GM21515 (cell line): ENCODE measurements at regions not wholly inside any gene's neighbourhood (a gene's known extent, or its start where the extent isn't known, plus 50 kb on each side); places are given as distances from the start of the nearest gene placed in this dataset.
"Not testable (repeated sequence)": the region's sequence is repeated elsewhere in the genome, so short reads cannot be mapped to it uniquely, and the experiment has no call there.

Experiments used
- ATAC-seq: cut with Tn5 transposase; IDR thresholded peaks from one replicate; pipeline ENCODE4 v1.9.1; 2021; ENCODE audit not compliant: unreplicated experiment

DNA sequence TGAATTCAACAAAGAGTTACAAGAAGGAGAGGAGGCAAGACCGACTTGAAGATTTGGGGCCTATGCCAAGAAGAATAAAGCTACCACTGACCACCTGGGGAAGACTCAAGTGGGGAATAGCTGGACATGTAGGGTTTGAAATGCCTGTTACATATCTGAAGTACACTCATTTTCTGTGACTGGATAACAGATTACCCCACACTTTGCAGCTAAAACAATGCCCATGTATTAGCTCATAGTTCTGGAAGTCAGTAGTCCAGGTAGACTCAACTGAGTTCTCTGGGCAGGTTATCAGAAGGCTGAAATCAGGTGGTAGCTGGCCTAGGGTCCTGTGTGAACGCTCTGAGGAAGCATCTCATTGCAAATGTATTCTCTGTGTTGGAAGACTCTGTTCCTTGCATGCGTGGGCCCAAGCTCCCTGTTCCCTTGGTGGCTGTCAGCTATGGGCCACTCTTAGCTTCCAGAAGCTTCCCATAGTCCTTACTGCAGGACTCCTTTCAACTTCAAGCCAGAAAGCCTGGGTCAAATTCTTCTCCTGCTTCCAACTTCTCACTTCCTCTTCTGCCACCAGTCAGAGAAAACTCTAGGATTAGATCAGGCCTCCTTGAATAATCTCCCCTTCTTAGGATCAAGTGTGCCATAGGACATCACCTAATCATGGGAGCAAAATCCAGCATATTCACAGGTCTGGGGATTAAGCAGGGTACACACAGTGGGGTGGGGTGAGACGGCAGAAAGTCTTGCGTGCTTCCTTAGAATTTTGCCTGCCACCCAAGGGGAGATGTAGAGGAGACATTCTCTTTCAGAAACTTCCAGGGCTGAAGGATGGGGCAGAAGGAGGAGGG lies 187.8 kb downstream of the SHQ1 start:
- ATAC-seq: no peak

GRCh38 chr3:72659596-72659995 lies 188.6 kb downstream of the SHQ1 start:
- no peak for ATAC-seq

- no peak for ATAC-seq
These were observed 189.1 kb downstream of the SHQ1 start for GRCh38 chr3:72659188-72659587.

GRCh38 chr3:72658466-72659100 lies 189.7 kb downstream of the SHQ1 start:
- no peak for ATAC-seq

GRCh38 chr3:72657666-72658065 lies 190.6 kb downstream of the SHQ1 start:
- no peak for ATAC-seq

GRCh38 chr3:72655723-72656122 lies 192.5 kb downstream of the SHQ1 start:
- ATAC-seq: no peak

- ATAC-seq: no peak
These were observed 193.1 kb downstream of the SHQ1 start for GRCh38 chr3:72655131-72655551.

DNA sequence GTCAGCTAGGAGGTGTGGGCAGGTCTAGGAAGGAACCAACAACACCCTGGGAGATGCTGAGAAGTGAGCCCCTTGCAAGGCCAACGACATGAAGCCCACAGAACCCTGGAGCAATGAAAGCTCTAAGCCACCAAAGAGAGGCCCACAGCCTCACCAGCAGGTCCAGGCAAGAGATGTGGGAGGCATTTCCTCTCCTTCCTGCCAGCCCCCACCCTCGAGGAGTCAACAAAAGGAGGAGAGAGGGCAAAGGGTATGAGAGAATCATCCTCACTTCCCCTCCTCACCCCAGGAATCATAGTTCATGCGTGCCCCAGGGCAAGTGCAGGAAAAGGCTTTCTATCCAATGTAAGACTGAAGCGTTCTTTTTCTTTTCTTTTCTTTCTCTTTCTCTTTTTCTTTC lies 195.8 kb downstream of the SHQ1 start:
- ATAC-seq: no peak

- ATAC-seq: no peak
These were observed 196.7 kb downstream of the SHQ1 start for GRCh38 chr3:72651498-72651897.

DNA sequence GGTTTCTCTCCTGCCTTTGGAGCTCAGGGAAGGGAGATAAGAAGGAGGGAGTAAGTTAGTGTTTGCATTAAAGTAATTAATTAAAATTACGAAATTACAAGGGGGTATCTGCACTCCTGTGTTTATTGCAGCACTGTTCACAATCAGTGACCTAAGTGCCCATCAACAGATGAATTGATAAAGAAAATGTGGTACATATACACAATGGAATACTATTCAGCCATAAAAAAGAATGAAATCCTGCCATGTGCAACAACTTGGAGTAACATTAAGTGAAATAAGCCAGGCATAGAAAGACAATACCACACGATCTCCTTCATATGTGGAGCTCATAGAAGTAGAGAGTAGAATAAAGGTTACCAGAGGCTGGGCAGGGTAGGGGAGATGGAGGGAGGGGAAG lies 202.0 kb downstream of the SHQ1 start:
- no peak for ATAC-seq

GRCh38 chr3:72643635-72644034 lies 204.6 kb downstream of the SHQ1 start:
- not testable (repeated sequence) for ATAC-seq

DNA sequence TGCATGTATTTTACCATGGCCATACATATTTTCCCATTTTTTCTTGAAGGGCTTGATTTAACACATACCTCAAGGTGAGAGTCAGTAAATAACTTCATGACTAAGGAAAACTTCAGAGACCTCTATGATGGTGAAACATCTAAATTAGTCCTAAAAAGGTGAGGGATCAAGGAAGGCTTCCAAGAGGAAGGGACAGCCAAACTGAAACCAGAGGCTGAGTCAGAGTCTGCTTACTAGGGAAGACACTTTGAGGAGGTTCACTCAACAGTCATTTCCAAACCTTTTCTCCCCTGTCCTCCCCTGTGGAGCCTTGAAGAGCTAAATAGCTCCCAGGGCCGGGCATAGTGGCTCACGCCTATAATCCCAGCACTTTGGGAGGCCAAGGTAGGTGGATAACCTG lies 206.6 kb downstream of the SHQ1 start:
- ATAC-seq: no peak

- no peak for ATAC-seq
These were observed 207.2 kb downstream of the SHQ1 start for GRCh38 chr3:72641072-72641471.

DNA sequence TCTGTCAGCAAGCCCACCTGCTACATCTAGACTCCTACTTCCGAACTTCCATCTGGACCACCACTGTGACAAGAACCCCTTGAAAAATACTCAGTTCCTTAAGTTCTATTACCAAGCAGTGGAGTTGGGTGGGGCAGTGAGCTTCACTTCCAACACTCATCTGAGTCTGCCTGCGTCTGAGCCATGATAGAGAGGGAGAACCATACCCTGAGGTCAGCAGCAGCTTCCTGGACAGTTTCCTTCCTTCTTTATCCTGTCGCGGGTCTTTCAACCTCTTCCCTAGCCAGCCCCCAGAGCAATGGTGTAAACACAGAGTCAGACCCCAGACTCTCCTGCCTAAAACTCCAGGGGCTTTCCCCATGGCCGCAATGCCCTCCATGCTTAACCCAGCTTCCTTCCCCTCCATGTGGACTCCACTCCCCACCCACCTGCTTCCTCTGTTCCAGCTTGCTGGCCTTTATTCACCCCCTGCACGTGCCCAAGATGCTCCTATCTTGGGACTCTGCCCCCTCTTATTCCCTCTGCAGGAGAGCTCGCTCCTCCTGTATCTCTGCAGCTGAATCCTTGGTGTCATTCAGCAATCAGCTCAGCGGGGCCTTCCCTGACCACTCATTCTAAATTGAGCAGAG lies 211.2 kb downstream of the SHQ1 start:
- ATAC-seq: no peak

GRCh38 chr3:72635551-72635950 lies 212.7 kb downstream of the SHQ1 start:
- ATAC-seq: no peak

DNA sequence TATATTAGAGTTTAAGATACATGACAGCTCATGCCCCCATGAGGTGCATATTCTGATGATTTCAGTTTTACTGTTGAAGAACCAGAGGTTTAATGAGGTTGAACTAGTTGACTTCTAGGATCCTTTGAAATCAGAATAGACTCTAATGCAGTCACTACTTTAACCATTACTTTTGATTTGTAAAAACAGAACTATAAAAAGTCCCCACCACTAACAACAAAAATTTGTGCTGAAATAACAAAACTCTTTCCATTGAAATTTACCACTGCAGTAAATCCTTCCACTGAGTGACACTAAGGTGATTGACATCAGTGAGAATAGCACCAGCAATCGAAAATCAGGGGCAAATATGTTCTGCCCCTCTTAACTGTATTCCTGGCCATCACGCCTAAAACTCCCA lies 214.1 kb downstream of the SHQ1 start:
- ATAC-seq: peak; percentile 40

DNA sequence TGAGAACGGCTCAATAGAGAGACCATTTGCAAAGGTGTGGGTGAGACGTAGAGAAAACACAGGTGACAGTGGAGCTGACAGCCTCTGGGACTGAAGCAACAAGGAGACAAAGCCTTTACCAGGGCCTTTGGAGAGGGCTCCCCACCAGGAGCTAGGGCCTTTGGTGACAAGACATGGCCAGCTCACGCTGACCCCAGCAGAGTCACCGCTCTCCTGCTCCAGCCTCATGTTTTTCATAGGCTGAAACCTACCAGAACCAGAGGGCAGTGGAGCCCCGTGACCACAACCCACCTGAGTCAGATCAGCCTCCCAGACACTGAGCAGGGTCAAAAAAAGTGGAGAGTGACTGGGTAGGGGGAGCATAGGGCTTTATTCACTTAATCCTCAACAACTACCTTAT lies 214.7 kb downstream of the SHQ1 start:
- no peak for ATAC-seq

DNA sequence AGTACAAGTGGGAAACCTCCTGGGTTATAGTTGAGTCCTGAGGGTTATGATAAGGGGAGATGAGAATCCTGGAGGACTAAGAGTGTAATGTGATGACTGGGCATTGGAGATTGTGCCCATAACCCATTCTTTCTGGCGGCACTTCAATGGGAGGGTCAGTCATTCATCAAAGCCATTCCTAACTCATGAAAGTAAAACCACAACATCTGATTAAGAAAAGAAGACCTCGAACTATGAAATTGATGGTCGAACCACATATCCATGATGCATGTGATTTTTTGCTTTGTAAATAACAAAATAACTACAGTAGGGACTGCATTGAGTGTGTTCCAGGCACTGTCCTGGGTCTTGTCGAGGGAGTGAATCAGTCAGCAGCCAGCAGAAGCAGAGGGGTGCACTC lies 215.1 kb downstream of the SHQ1 start:
- ATAC-seq: no peak

- ATAC-seq: no peak
These were observed 216.1 kb downstream of the SHQ1 start for GRCh38 chr3:72632129-72632528.

- no peak for ATAC-seq
These were observed 217.3 kb downstream of the SHQ1 start for GRCh38 chr3:72630969-72631344.

GRCh38 chr3:72630327-72630968 lies 217.8 kb downstream of the SHQ1 start:
- no peak for ATAC-seq

DNA sequence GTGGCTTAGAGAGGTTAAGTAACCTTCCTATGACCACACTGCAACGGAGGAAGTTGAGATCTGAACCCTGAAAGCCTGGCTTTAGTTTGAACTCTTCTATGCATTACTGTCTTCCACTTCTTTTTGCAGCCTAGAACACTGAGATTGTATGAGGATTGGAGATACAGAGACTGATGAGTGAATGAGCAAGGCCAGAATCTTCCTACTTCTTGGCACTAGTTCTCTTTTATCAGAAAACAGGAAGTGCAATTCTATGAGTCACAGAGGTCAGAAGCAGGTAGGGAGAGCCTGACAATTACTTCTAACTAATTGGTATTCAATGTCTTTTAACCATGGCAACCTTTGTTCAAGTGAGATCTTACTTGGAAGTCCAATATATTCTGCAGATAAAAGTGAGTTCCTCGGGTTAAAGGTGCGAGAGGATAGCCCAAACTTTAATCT lies 219.0 kb downstream of the SHQ1 start:
- peak; percentile 60 for ATAC-seq
